Mesenchymal stem cell (in vitro differentiated cells and primary cell): ENCODE measurements at regions not wholly inside any gene's neighbourhood (a gene's known extent, or its start where the extent isn't known, plus 50 kb on each side); places are given as distances from the start of the nearest gene placed in this dataset.

Experiments used
- DNase-seq: peaks from one replicate; pipeline ENCODE4 v3.0.0-alpha.2; 2013
- H2AFZ ChIP-seq: one replicate; pipeline ENCODE4 v1.6.1; 2013; ENCODE audit warnings: low read depth, mild to moderate bottlenecking, control low read depth, inconsistent platforms, low read length, moderate library complexity
- H2AK5ac ChIP-seq: 2 replicates; pipeline ENCODE4 v1.6.1; 2013; ENCODE audit warnings: low read length, moderate library complexity, mild to moderate bottlenecking, inconsistent platforms; ENCODE audit not compliant: severe bottlenecking
- H2BK120ac ChIP-seq: one replicate; pipeline ENCODE4 v1.6.1; 2013; ENCODE audit warnings: low read depth, mild to moderate bottlenecking, inconsistent platforms, low read length, moderate library complexity
- H2BK12ac ChIP-seq, 2 experiments: one replicate each; pipeline ENCODE4 v1.6.1; 2013; ENCODE audit warnings: inconsistent platforms in 2 of 2, low read length in 2 of 2, mild to moderate bottlenecking in 2 of 2, moderate library complexity in 2 of 2, control low read depth in 1 of 2
- H2BK15ac ChIP-seq: one replicate; pipeline ENCODE4 v1.6.1; 2013; ENCODE audit warnings: mild to moderate bottlenecking, low read depth, inconsistent platforms; ENCODE audit not compliant: poor library complexity, severe bottlenecking
- H2BK5ac ChIP-seq: 2 replicates; pipeline ENCODE4 v1.6.1; 2013; ENCODE audit warnings: low read depth, mild to moderate bottlenecking, low read length, control low read depth, inconsistent platforms; ENCODE audit not compliant: poor library complexity, severe bottlenecking
- H3K14ac ChIP-seq, 2 experiments: one replicate each; pipeline ENCODE4 v1.6.1; 2013; ENCODE audit warnings: inconsistent platforms in 2 of 2, low read length in 2 of 2, control low read depth in 1 of 2, mild to moderate bottlenecking in 1 of 2, moderate library complexity in 1 of 2
- H3K18ac ChIP-seq, 2 experiments: one replicate each; pipeline ENCODE4 v1.6.1; 2013; ENCODE audit warnings: inconsistent platforms in 2 of 2, low read length in 2 of 2, control low read depth in 1 of 2, low read depth in 1 of 2, mild to moderate bottlenecking in 1 of 2
- H3K23ac ChIP-seq, 2 experiments: one replicate each; pipeline ENCODE4 v1.6.1; 2013; ENCODE audit warnings: inconsistent platforms in 2 of 2, low read length in 2 of 2, mild to moderate bottlenecking in 2 of 2, moderate library complexity in 2 of 2, control low read depth in 1 of 2
- H3K27ac ChIP-seq: 2 replicates; pipeline ENCODE4 v1.5.1; 2013; ENCODE audit warnings: mild to moderate bottlenecking, moderate library complexity, low read length, control low read depth, inconsistent platforms; ENCODE audit not compliant: poor library complexity, severe bottlenecking
- H3K27me3 ChIP-seq, 2 experiments: 2 replicates each; pipeline versions ENCODE4 v1.6.1 to v1.7.0; 2013; ENCODE audit warnings: low read length in 2 of 2, mild to moderate bottlenecking in 2 of 2, moderate library complexity in 2 of 2, control low read depth in 1 of 2, inconsistent platforms in 1 of 2; ENCODE audit not compliant: control insufficient read depth in 1 of 2, insufficient read depth in 1 of 2
- H3K36me3 ChIP-seq, 2 experiments: 2 replicates each; pipeline versions ENCODE4 v1.6.1 to v1.7.0; 2013; ENCODE audit warnings: low read length in 2 of 2, control low read depth in 1 of 2, inconsistent platforms in 1 of 2, low read depth in 1 of 2, mild to moderate bottlenecking in 1 of 2; ENCODE audit not compliant: insufficient read depth in 2 of 2, control insufficient read depth in 1 of 2
- H3K4ac ChIP-seq, 2 experiments: one replicate each; pipeline ENCODE4 v1.6.1; 2013; ENCODE audit warnings: inconsistent platforms in 2 of 2, low read length in 2 of 2, mild to moderate bottlenecking in 2 of 2, moderate library complexity in 2 of 2, control low read depth in 1 of 2, low read depth in 1 of 2
- H3K4me1 ChIP-seq: 2 replicates; pipeline ENCODE4 v1.6.1; 2013; ENCODE audit warnings: low read depth, low read length, control low read depth; ENCODE audit not compliant: control insufficient read depth, insufficient read depth
- H3K4me2 ChIP-seq: 2 replicates; pipeline ENCODE4 v1.6.1; 2013; ENCODE audit warnings: low read length, mild to moderate bottlenecking, inconsistent platforms; ENCODE audit not compliant: poor library complexity, severe bottlenecking
- H3K4me3 ChIP-seq, 2 experiments: 2 replicates each; pipeline versions ENCODE4 v1.5.1 to v1.7.0; 2013; ENCODE audit warnings: low read length in 2 of 2, mild to moderate bottlenecking in 2 of 2, control low read depth in 1 of 2, low read depth in 1 of 2; ENCODE audit not compliant: insufficient read depth in 1 of 2
- H3K79me1 ChIP-seq: replicated peaks from 2 replicates; pipeline ENCODE4 v1.6.1; 2013; ENCODE audit warnings: mild to moderate bottlenecking, control low read depth, low read length, inconsistent platforms; ENCODE audit not compliant: poor library complexity, severe bottlenecking
- H3K9ac ChIP-seq: 2 replicates; pipeline ENCODE4 v1.7.0; 2013; ENCODE audit warnings: mild to moderate bottlenecking, low read length, moderate library complexity
- H3K9me3 ChIP-seq: 2 replicates; pipeline ENCODE4 v1.7.0; 2013; ENCODE audit warnings: mild to moderate bottlenecking, low read length; ENCODE audit not compliant: control insufficient read depth
- H4K8ac ChIP-seq: one replicate; pipeline ENCODE4 v1.6.1; 2013; ENCODE audit warnings: inconsistent platforms, mild to moderate bottlenecking, low read length, moderate library complexity
- H4K91ac ChIP-seq: one replicate; pipeline ENCODE4 v1.6.1; 2013; ENCODE audit warnings: mild to moderate bottlenecking, low read length, inconsistent platforms
- WGBS: methylation state at CpG from one replicate; pipeline ENCODE4 v1.1.7; 2013; ENCODE audit warnings: mixed read lengths; 5-methylcytosine and 5-hydroxymethylcytosine counted together

DNA sequence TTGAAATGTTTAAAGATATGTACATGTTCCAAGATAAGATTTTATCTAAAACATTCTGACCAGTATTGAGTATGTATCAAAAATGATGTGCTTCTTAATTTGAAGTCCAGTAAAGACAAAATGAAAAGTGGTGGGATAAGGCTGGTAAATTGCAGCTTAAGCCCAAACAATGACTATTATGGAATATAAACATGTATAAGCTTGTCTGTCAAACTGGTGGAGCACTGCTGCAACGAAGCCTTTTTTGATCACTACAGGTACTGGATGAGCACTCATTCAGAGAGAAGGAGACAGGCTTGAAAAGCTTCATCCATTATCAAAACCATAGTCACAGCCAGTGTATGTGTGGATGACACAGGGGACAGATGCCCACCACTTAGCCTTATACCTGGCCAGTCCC is 138.4 kb downstream of the ATP23 start:
- H4K8ac ChIP-seq, result no peak overlapping the region
- H3K18ac ChIP-seq, result no peak overlapping the region
- 78% methylated on average over 1 of the region's 1 CpG for WGBS
- no peaks in the 10 kb centered on the region for H3K9me3 ChIP-seq
- H2BK12ac ChIP-seq, result no peak overlapping the region
- no peaks in the 10 kb centered on the region for H3K27me3 ChIP-seq
- H2BK5ac ChIP-seq, result no peak overlapping the region
- no peak overlapping the region for H2AK5ac ChIP-seq
- H3K79me1 ChIP-seq, result no peaks in the 10 kb centered on the region
- H3K4me2 ChIP-seq, result no peak overlapping the region
- H3K4me1 ChIP-seq, result no peaks in the 10 kb centered on the region
- no peaks in the 10 kb centered on the region for H3K36me3 ChIP-seq
- H2AFZ ChIP-seq, result no peak overlapping the region
- H3K23ac ChIP-seq, result no peak overlapping the region
- no peak overlapping the region for H2BK15ac ChIP-seq
- H3K14ac ChIP-seq, result no peak overlapping the region
- no peak overlapping the region for H4K91ac ChIP-seq
- H3K4ac ChIP-seq, result no peak overlapping the region
- DNase-seq, result no peak
- H2BK120ac ChIP-seq, result no peak overlapping the region
- no peak overlapping the region for H3K9ac ChIP-seq
- no peak overlapping the region for H3K27ac ChIP-seq
- H3K4me3 ChIP-seq, result no peak overlapping the region

- DNase-seq, result no peak
- H3K4me3 ChIP-seq, result no peak overlapping the region
- no peak overlapping the region for H2AK5ac ChIP-seq
- H3K79me1 ChIP-seq, result no peaks in the 10 kb centered on the region
- H2BK12ac ChIP-seq, result no peak overlapping the region
- no peaks in the 10 kb centered on the region for H3K27me3 ChIP-seq
- H2AFZ ChIP-seq, result no peak overlapping the region
- no peak overlapping the region for H3K14ac ChIP-seq
- no peak overlapping the region for H3K23ac ChIP-seq
- H2BK15ac ChIP-seq, result no peak overlapping the region
- H3K9me3 ChIP-seq, result peaks cover 2% of the 10 kb centered on the region
- no peak overlapping the region for H3K18ac ChIP-seq
- no peak overlapping the region for H4K91ac ChIP-seq
- H2BK120ac ChIP-seq, result no peak overlapping the region
- H3K4ac ChIP-seq, result no peak overlapping the region
- no peak overlapping the region for H4K8ac ChIP-seq
- H3K4me1 ChIP-seq, result no peaks in the 10 kb centered on the region
- no peak overlapping the region for H3K4me2 ChIP-seq
- no peak overlapping the region for H3K27ac ChIP-seq
- H2BK5ac ChIP-seq, result no peak overlapping the region
- 0% methylated on average over 1 of the region's 1 CpG for WGBS
- no peak overlapping the region for H3K9ac ChIP-seq
- H3K36me3 ChIP-seq, result no peaks in the 10 kb centered on the region
Observed at GRCh38 chr12:58081488-58081887, 140.1 kb downstream of the ATP23 start.

DNA sequence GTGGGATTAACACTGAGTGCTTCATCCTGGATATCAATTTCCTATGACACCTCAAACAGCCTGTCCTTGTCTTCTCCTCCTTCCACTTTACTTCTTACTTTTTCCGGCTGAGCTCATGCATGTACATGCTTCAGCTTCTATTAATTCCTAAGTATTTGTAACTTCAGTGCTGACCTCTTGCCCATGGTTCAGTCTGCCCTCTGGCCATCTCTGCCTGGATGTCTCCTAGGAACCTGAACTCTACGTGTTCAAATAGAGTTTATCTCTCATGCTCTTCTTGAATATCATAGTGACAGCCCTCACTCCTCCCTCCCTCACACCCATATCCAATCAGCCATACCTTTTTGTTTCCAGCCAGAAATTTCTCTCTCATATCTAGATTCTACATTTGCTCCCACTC is 141.6 kb downstream of the ATP23 start:
- no peaks in the 10 kb centered on the region for H3K36me3 ChIP-seq
- no peak overlapping the region for H3K4ac ChIP-seq
- H2BK5ac ChIP-seq, result no peak overlapping the region
- H3K4me3 ChIP-seq, result no peak overlapping the region
- H3K9me3 ChIP-seq, result peaks cover 2% of the 10 kb centered on the region
- no peaks in the 10 kb centered on the region for H3K4me1 ChIP-seq
- no peak overlapping the region for H3K14ac ChIP-seq
- H3K27ac ChIP-seq, result no peak overlapping the region
- H2AK5ac ChIP-seq, result no peak overlapping the region
- no peak overlapping the region for H2AFZ ChIP-seq
- WGBS, result 75% methylated on average over 2 of the region's 2 CpGs
- no peak overlapping the region for H4K8ac ChIP-seq
- H2BK120ac ChIP-seq, result no peak overlapping the region
- no peak overlapping the region for H4K91ac ChIP-seq
- no peak overlapping the region for H3K9ac ChIP-seq
- H3K18ac ChIP-seq, result no peak overlapping the region
- no peak overlapping the region for H2BK12ac ChIP-seq
- H2BK15ac ChIP-seq, result no peak overlapping the region
- no peaks in the 10 kb centered on the region for H3K79me1 ChIP-seq
- DNase-seq, result no peak
- H3K23ac ChIP-seq, result no peak overlapping the region
- peaks cover 0 to 2% of the 10 kb centered on the region in 2 experiments for H3K27me3 ChIP-seq
- no peak overlapping the region for H3K4me2 ChIP-seq

DNA sequence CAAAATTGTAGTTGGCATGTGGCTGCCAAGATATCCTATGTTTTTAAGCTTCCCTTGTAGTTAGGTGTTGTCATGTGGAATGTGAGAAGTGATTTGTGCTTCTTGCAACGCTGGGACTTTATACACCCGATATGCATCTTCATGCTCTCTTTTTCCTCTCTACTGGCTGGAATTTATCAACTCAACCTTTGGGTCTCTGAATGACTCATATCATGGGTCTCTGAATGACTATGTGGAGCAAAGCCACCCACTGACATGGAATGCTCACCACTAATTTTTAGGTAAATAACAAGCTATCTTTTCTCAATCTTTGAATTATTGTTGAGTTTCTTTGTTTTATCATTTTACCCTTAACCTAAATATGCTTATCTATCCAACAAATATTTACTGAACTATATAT is 144.6 kb downstream of the ATP23 start:
- WGBS, result 100% methylated on average over 1 of the region's 2 CpGs
- DNase-seq, result no peak
- no peak overlapping the region for H2AFZ ChIP-seq
- H2BK5ac ChIP-seq, result no peak overlapping the region
- no peak overlapping the region for H4K8ac ChIP-seq
- no peak overlapping the region for H3K4me3 ChIP-seq
- H3K4ac ChIP-seq, result no peak overlapping the region
- H3K18ac ChIP-seq, result no peak overlapping the region
- no peaks in the 10 kb centered on the region for H3K79me1 ChIP-seq
- no peak overlapping the region for H4K91ac ChIP-seq
- H3K23ac ChIP-seq, result no peak overlapping the region
- peaks cover 2% of the 10 kb centered on the region for H3K9me3 ChIP-seq
- H3K36me3 ChIP-seq, result no peaks in the 10 kb centered on the region
- H3K27ac ChIP-seq, result no peak overlapping the region
- no peak overlapping the region for H3K4me2 ChIP-seq
- H3K4me1 ChIP-seq, result no peaks in the 10 kb centered on the region
- no peak overlapping the region for H3K9ac ChIP-seq
- no peak overlapping the region for H2BK12ac ChIP-seq
- H3K27me3 ChIP-seq, result peaks cover 0 to 3% of the 10 kb centered on the region in 2 experiments
- H2BK120ac ChIP-seq, result no peak overlapping the region
- H2AK5ac ChIP-seq, result no peak overlapping the region
- H2BK15ac ChIP-seq, result no peak overlapping the region
- no peak overlapping the region for H3K14ac ChIP-seq
